ENCODE measurements at regions not wholly inside any gene's neighbourhood (a gene's known extent, or its start where the extent isn't known, plus 50 kb on each side); places are given as distances from the start of the nearest gene placed in this dataset.

DNA sequence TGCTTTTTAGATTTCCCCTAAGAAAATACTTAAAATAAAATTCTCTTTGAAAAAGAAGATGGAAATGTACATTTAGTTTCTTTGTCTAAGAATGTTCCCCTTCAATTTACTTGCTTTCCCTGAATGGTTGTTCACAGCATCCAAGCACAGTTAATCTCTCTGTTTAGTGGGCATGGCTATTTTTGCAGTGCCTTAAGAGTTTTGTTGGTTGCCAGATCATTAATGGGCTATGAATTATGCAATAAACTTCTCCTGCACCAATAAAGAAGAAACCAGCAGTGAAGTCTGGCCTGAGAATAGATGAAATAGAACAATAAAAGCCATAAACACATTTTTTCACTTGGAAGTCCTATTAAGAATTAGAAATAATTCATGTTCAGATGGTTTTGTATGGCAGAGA, 980.4 kb upstream of the IGFBP7 start:
- TF ChIP-seq, protein P1, sequence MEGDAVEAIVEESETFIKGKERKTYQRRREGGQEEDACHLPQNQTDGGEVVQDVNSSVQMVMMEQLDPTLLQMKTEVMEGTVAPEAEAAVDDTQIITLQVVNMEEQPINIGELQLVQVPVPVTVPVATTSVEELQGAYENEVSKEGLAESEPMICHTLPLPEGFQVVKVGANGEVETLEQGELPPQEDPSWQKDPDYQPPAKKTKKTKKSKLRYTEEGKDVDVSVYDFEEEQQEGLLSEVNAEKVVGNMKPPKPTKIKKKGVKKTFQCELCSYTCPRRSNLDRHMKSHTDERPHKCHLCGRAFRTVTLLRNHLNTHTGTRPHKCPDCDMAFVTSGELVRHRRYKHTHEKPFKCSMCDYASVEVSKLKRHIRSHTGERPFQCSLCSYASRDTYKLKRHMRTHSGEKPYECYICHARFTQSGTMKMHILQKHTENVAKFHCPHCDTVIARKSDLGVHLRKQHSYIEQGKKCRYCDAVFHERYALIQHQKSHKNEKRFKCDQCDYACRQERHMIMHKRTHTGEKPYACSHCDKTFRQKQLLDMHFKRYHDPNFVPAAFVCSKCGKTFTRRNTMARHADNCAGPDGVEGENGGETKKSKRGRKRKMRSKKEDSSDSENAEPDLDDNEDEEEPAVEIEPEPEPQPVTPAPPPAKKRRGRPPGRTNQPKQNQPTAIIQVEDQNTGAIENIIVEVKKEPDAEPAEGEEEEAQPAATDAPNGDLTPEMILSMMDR (IDR thresholded peaks at IDR 0.05; ENCODE audit: insufficient read depth, low read depth, low read length, missing control alignments) = no peak
- H3K4me3 ChIP-seq (ENCODE audit: low read depth, low read length) = no peak overlapping the region
- no peak for DNase-seq (ENCODE audit: low read depth)

DNA sequence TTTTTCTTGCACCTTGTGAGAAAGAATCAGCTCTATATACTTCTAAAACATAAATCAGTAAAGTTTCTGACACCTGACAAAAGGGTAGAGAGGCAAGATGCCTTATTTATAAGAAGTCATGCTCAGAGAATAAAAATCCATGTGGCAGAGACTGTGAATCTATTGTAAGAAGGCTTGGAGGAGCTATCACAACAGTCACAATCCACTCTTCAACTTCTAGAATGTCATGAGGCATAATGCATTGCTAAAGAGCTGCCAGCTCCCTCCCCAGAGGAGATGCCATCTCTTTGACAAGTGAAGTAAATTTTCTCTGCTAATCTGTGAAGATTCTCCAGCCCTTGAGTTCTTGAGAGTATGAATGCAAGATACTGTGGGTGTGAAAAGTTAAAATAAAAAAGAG, 971.2 kb upstream of the IGFBP7 start:
- TF ChIP-seq, protein P1 (IDR thresholded peaks at IDR 0.05; ENCODE audit: insufficient read depth, low read depth, low read length, missing control alignments) = no peak

DNA sequence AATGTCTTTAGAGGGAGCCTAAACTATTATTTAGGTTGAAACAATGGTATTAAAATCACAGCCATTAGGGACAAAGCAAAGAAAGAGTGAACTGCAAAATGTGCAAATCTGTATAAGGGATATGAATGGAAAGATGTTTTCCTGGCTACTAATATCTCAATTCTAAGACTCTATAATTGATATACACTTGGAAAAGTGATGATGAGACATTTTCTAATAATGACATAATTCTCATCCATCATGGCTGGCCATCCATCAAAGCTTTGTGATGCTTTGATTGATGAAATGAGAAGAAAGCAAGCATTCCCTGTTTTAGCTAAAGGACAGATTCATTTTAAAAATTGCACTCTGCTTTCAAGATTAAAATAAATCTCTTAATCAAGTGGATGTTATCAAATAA, 965.5 kb upstream of the IGFBP7 start:
- no peak overlapping the region for H3K4me3 ChIP-seq (ENCODE audit: low read depth, low read length)
- no peak for DNase-seq (ENCODE audit: low read depth)
- TF ChIP-seq, protein P1 (IDR thresholded peaks at IDR 0.05; ENCODE audit: insufficient read depth, low read depth, low read length, missing control alignments) = no peak

More for the DNA sequence above, 971.2 kb upstream of the IGFBP7 start:
- no peak overlapping the region for H3K4me3 ChIP-seq (ENCODE audit: low read depth, low read length)
- DNase-seq (ENCODE audit: low read depth) = no peak

DNA sequence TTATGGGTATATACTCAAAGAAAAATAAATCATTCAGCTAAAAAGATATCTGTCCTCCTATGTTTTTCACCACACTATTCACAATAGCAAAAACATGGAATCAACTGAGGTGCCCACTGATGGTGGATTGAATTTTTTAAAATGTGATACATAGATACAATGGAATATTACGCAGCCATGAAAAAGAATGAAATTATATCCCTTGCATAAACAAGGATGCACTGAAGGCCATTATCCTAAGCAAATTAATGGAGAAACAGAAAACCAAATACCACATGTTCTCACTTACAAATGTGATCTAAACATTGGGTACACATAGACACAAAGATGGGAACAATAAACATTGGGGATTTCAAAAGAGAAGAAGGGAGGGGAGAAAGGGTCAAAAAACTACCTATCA, 964.2 kb upstream of the IGFBP7 start:
- no peak overlapping the region for H3K4me3 ChIP-seq (ENCODE audit: low read depth, low read length)
- TF ChIP-seq, protein P1 (IDR thresholded peaks at IDR 0.05; ENCODE audit: insufficient read depth, low read depth, low read length, missing control alignments) = no peak
- no peak for DNase-seq (ENCODE audit: low read depth)

DNA sequence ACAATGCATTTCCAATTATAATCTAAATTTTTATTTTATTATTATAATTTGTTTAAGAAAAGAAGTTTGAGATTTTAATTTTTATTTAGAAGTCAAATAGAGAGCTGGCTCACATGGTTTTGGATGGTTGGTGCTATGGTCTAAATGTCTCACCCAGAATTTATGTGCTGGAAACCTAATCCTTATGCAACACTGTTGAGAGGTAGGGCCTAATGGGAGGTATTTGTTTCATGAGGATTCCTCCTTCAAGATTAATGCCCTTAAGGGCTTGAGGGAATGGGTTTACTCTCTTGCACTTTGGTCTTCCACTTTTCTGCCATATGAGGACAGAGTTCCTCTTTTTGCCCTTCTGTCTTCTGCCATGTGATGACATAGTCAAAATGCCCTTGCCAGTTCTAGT, 960.5 kb upstream of the IGFBP7 start:
- no peak overlapping the region for H3K4me3 ChIP-seq (ENCODE audit: low read depth, low read length)
- TF ChIP-seq, protein P1 (IDR thresholded peaks at IDR 0.05; ENCODE audit: insufficient read depth, low read depth, low read length, missing control alignments) = no peak
- no peak for DNase-seq (ENCODE audit: low read depth)

DNA sequence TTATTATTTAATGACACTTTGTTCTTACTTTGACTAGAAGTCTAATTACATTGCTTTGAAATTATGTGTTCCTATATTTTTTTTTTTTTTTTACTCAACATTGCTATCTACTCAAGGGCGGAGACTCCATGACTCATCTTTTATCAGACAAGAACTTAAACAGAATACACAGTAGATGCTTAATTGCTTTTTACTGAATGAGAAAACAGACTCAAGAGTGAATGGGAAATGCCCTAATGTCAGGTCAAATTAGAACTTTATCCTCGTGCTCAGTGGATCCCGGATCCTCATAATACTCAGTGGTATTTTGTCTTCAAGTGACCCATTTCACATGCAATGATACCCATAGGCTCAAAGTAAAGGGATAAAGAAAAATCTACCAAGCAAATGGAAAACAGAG, 954.5 kb upstream of the IGFBP7 start:
- no peak overlapping the region for H3K4me3 ChIP-seq (ENCODE audit: low read depth, low read length)
- no peak for DNase-seq (ENCODE audit: low read depth)
- TF ChIP-seq, protein P1 (IDR thresholded peaks at IDR 0.05; ENCODE audit: insufficient read depth, low read depth, low read length, missing control alignments) = no peak

DNA sequence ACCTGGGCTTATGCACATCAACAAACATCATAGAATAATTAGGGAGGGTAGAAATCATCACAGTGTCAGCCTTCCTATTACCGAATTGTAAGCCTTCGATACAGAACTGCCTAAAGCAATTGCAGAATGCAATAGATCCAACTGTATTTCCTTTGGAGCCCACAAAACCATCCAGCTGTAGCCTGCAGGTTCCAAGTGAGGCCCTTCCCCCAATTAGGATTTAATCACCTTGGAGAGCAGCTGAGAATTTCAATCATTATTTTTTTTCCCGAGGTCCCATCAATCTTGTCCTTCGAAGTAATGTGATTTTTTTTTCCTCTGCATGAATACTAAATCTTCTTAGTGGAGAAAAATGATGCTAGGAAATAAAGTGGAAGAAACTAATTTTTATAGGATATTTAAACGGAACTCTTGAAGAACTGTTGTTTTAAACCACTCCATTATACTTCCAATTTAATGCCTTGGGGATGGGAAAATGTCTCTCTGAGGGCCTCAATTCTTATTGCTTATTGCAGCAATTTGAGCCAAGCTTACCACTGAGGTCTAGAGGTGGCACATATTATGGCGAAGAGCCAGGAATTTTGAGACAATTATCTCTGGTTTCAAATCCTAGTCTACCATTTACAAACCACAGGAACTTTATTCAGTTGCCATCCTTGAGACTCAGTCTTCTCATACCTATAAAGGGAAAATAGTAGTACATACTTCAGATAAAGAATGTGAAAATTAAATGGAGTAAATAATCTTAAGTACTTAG, 953.4 kb upstream of the IGFBP7 start:
- no peak for DNase-seq (ENCODE audit: low read depth)
- H3K4me3 ChIP-seq (ENCODE audit: low read depth, low read length) = no peak overlapping the region
- TF ChIP-seq, protein P1 (IDR thresholded peaks at IDR 0.05; ENCODE audit: insufficient read depth, low read depth, low read length, missing control alignments) = no peak

Measured in GM12865 (cell line).